ENCODE measurements at regions not wholly inside any gene's neighbourhood (a gene's known extent, or its start where the extent isn't known, plus 50 kb on each side); places are given as distances from the start of the nearest gene placed in this dataset.
A peak's percentile ranks its signal among the peaks of the same experiment; 100 is the strongest.

GRCh38 chr1:177490036-177490639 is 319.4 kb downstream of the BRINP2 start:
- DNase-seq (ENCODE audit: low read depth, low spot score) = peak; percentile 13
- in situ Hi-C loops (cut with HindIII; ENCODE audit: low pct_unique_long_range_greater_than_20kb, low sequenced_read_pairs) = no loop called here

DNA sequence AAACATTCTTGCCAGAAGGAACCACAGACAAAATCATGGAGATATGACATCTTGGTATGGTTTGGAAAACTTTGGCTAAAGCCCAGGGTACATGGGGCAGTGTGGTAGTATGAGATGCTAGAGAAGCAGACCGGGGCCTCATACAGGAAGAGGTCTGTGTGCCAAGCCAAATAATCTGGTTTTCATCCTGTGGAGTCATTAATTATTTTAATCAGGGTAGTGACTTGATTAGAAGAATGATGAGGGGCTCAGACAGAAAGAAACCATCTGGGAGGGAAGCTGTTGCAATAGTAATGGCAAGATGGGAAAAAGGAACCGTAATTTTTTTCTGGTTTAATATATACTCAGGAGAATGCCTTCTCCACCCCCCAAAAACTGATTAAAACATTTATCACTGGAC is 318.0 kb downstream of the BRINP2 start:
- in situ Hi-C loops (cut with HindIII; ENCODE audit: low pct_unique_long_range_greater_than_20kb, low sequenced_read_pairs) = no loop called here
- no peak for DNase-seq (ENCODE audit: low read depth, low spot score)

DNA sequence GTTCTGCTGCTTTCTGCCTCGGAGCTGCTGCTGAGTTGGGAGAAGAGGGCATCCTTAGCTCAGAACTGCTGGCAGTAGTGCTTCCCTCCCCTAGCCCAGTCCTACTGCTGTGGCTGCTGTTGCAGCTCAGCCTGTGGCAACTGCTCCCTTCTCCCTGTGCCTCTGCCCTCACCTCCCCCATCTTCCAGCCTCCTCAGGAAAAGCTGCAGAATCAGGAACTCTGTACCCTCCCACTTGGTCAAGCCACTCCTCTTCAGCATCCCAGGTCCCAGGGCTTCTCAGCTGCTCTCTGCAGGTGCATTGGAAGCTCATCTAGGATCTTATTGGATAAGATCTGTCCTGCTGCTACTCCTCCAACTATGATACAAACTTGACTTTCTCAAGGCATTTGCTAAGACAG is 316.7 kb downstream of the BRINP2 start:
- DNase-seq (ENCODE audit: low read depth, low spot score) = no peak
- in situ Hi-C loops (cut with HindIII; ENCODE audit: low pct_unique_long_range_greater_than_20kb, low sequenced_read_pairs) = no loop called here

DNA sequence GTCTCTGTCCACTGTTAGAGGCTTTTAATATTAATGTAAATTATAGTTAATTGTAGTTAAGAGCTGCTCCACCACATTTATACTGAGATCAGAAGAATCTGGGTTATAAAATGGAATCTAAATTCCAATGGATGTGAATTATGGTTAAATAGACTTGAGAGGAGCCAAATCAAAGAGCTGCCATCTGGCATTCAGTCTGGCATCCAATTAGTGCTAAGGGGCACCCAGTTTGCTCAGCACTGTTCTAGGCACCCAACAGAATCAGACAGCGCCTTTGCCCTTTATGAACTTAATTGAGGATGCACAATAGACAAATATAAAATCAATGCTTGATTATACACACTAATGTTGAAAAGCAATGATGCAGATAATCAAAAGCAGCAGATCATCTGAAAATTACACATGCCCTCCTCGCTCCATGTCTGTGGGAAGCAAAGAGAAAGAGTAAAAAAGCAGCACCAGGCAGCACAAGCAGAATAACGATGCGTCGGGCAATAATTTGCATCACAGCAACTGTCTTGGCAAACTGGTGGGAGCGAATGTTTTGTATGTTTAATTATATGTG is 310.1 kb downstream of the BRINP2 start:
- in situ Hi-C loops (cut with HindIII; ENCODE audit: low pct_unique_long_range_greater_than_20kb, low sequenced_read_pairs) = no loop called here
- no peak for DNase-seq (ENCODE audit: low read depth, low spot score)

- in situ Hi-C loops (cut with HindIII; ENCODE audit: low pct_unique_long_range_greater_than_20kb, low sequenced_read_pairs) = no loop called here
- no peak for DNase-seq (ENCODE audit: low read depth, low spot score)
These were observed 308.8 kb downstream of the BRINP2 start for GRCh38 chr1:177479600-177479999.

GRCh38 chr1:177476676-177477075 is 305.9 kb downstream of the BRINP2 start:
- in situ Hi-C loops (cut with HindIII; ENCODE audit: low pct_unique_long_range_greater_than_20kb, low sequenced_read_pairs) = no loop called here
- no peak for DNase-seq (ENCODE audit: low read depth, low spot score)

- DNase-seq (ENCODE audit: low read depth, low spot score) = no peak
- in situ Hi-C loops (cut with HindIII; ENCODE audit: low pct_unique_long_range_greater_than_20kb, low sequenced_read_pairs) = no loop called here
These were observed 301.8 kb downstream of the BRINP2 start for GRCh38 chr1:177472567-177472966.

GRCh38 chr1:177471244-177471643 is 300.5 kb downstream of the BRINP2 start:
- DNase-seq (ENCODE audit: low read depth, low spot score) = no peak
- in situ Hi-C loops (cut with HindIII; ENCODE audit: low pct_unique_long_range_greater_than_20kb, low sequenced_read_pairs) = no loop called here

- no peak for DNase-seq (ENCODE audit: low read depth, low spot score)
- in situ Hi-C loops (cut with HindIII; ENCODE audit: low pct_unique_long_range_greater_than_20kb, low sequenced_read_pairs) = no loop called here
These were observed 298.8 kb downstream of the BRINP2 start for GRCh38 chr1:177469519-177469918.

- in situ Hi-C loops (cut with HindIII; ENCODE audit: low pct_unique_long_range_greater_than_20kb, low sequenced_read_pairs) = no loop called here
- DNase-seq (ENCODE audit: low read depth, low spot score) = no peak
These were observed 295.5 kb downstream of the BRINP2 start for GRCh38 chr1:177466286-177466685.

- in situ Hi-C loops (cut with HindIII; ENCODE audit: low pct_unique_long_range_greater_than_20kb, low sequenced_read_pairs) = no loop called here
These were observed 293.9 kb downstream of the BRINP2 start for GRCh38 chr1:177464686-177465085.

GRCh38 chr1:177451191-177451590 is 280.4 kb downstream of the BRINP2 start:
- in situ Hi-C loops (cut with HindIII; ENCODE audit: low pct_unique_long_range_greater_than_20kb, low sequenced_read_pairs) = no loop called here
- no peak for DNase-seq (ENCODE audit: low read depth, low spot score)

More at GRCh38 chr1:177464686-177465085, 293.9 kb downstream of the BRINP2 start:
- DNase-seq (ENCODE audit: low read depth, low spot score) = no peak

- in situ Hi-C loops (cut with HindIII; ENCODE audit: low pct_unique_long_range_greater_than_20kb, low sequenced_read_pairs) = no loop called here
- no peak for DNase-seq (ENCODE audit: low read depth, low spot score)
These were observed 278.0 kb downstream of the BRINP2 start for GRCh38 chr1:177448652-177449357.

DNA sequence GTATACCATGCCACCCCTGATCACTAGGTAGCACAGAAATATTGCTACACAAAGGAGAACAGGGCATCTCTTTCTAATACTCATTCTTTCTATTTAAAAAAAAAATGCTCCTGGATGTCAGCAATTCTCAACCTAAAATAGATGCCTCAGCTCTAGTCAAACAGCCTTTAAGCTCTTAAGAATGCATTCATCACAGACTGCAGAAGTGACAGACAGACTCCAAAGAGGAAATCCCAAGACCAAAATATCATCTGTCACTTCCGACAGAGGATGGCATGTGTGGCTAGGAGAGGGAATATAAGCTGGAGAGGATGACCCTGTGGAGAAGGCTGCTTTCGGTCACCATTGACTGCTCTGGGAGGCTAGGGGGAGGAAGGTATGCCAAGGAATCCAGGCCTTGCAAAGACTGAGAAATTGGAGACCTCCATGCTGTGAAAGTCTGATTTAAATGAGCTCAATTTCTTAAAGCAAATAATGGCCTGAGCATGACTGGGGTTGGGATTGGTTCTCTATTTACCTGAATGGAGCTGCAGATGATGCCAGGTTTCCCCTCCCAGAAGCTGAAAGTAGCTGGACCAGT is 277.4 kb downstream of the BRINP2 start:
- in situ Hi-C loops (cut with HindIII; ENCODE audit: low pct_unique_long_range_greater_than_20kb, low sequenced_read_pairs) = no loop called here
- no peak for DNase-seq (ENCODE audit: low read depth, low spot score)

DNA sequence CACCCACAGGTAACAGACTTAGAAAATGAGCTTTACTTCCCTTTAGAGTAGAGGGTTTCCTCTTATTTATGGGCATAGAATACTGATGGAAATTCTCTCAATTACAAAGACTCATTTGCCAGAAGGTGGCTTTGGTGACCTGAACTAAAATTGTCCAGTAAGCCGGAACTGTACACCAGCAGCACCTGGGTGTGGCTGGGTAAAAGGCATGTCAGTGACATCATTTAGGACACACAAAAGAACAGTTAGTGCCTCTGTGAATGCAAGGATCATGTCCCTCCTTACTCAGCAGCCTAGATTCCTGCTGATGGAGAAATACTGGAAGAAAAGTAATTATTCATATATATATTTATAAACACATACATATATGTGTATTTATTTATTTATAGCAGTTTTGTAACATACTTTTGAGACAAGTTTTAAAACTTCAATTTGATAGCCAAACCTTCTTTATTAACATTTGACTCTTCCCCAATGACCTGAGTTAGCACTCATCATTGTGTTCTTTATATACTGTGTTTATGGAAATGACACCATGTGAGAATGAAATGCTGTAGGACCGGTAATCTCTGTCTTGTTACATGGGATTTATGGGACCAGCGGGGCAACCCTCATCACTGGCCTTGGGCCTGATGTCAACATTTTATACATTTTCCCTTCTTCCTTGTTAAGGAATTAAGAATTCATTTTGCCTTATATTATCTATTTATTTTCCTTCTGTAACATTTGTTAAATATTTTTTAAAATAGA is 274.4 kb downstream of the BRINP2 start:
- in situ Hi-C loops (cut with HindIII; ENCODE audit: low pct_unique_long_range_greater_than_20kb, low sequenced_read_pairs) = no loop called here

GRCh38 chr1:177443003-177443402 is 272.2 kb downstream of the BRINP2 start:
- no peak for DNase-seq (ENCODE audit: low read depth, low spot score)
- in situ Hi-C loops (cut with HindIII; ENCODE audit: low pct_unique_long_range_greater_than_20kb, low sequenced_read_pairs) = no loop called here

More for the DNA sequence above, 274.4 kb downstream of the BRINP2 start:
- no peak for DNase-seq (ENCODE audit: low read depth, low spot score)

GRCh38 chr1:177442584-177442983 is 271.8 kb downstream of the BRINP2 start:
- in situ Hi-C loops (cut with HindIII; ENCODE audit: low pct_unique_long_range_greater_than_20kb, low sequenced_read_pairs) = no loop called here
- no peak for DNase-seq (ENCODE audit: low read depth, low spot score)

GRCh38 chr1:177441281-177441680 is 270.5 kb downstream of the BRINP2 start:
- no peak for DNase-seq (ENCODE audit: low read depth, low spot score)
- in situ Hi-C loops (cut with HindIII; ENCODE audit: low pct_unique_long_range_greater_than_20kb, low sequenced_read_pairs) = no loop called here
